ENCODE measurements at regions not wholly inside any gene's neighbourhood (a gene's known extent, or its start where the extent isn't known, plus 50 kb on each side); places are given as distances from the start of the nearest gene placed in this dataset.

GRCh38 chr2:118696786-118697465 is 150.5 kb downstream of the EN1 start:
- DNase-seq: no peak

- no peak for DNase-seq
Measured at GRCh38 chr2:118693287-118693822, 154.1 kb downstream of the EN1 start.

- DNase-seq: no peak
Measured at GRCh38 chr2:118689874-118690273, 157.6 kb downstream of the EN1 start.

- no peak for DNase-seq
Measured at GRCh38 chr2:118689456-118689855, 158.0 kb downstream of the EN1 start.

GRCh38 chr2:118689033-118689432 is 158.4 kb downstream of the EN1 start:
- DNase-seq: no peak

- DNase-seq: no peak
Measured at GRCh38 chr2:118687698-118688097, 159.8 kb downstream of the EN1 start.

GRCh38 chr2:118687192-118687591 is 160.3 kb downstream of the EN1 start:
- DNase-seq: no peak

GRCh38 chr2:118686346-118686745 is 161.1 kb downstream of the EN1 start:
- no peak for DNase-seq

- no peak for DNase-seq
Measured at GRCh38 chr2:118683460-118683859, 164.0 kb downstream of the EN1 start.

- no peak for DNase-seq
Measured at GRCh38 chr2:118678985-118679384, 168.5 kb downstream of the EN1 start.

- DNase-seq: no peak
Measured at GRCh38 chr2:118677546-118677945, 169.9 kb downstream of the EN1 start.

- DNase-seq: no peak
Measured at GRCh38 chr2:118675531-118675930, 171.9 kb downstream of the EN1 start.

GRCh38 chr2:118672571-118673158 is 174.8 kb downstream of the EN1 start:
- no peak for DNase-seq

- DNase-seq: no peak
Measured at GRCh38 chr2:118671701-118672454, 175.6 kb downstream of the EN1 start.

GRCh38 chr2:118670838-118671237 is 176.6 kb downstream of the EN1 start:
- DNase-seq: no peak

GRCh38 chr2:118670276-118670675 is 177.2 kb downstream of the EN1 start:
- no peak for DNase-seq

GRCh38 chr2:118669654-118670053 is 177.8 kb downstream of the EN1 start:
- no peak for DNase-seq

- DNase-seq: no peak
Measured at GRCh38 chr2:118668431-118669424, 178.7 kb downstream of the EN1 start.

GRCh38 chr2:118667964-118668363 is 179.5 kb downstream of the EN1 start:
- no peak for DNase-seq

- DNase-seq: no peak
Measured at GRCh38 chr2:118667348-118667747, 180.1 kb downstream of the EN1 start.

GRCh38 chr2:118665784-118666529 is 181.5 kb downstream of the EN1 start:
- no peak for DNase-seq

- DNase-seq: no peak
Measured at GRCh38 chr2:118661179-118661578, 186.3 kb downstream of the EN1 start.

All from suppressor macrophage treated with lipopolysaccharide for 4 hours (primary cell).